Hepatocyte (in vitro differentiated cells): ENCODE measurements at regions not wholly inside any gene's neighbourhood (a gene's known extent, or its start where the extent isn't known, plus 50 kb on each side); places are given as distances from the start of the nearest gene placed in this dataset.

Experiments used
- CTCF ChIP-seq: fragments of 200-600 bp; sonication (generic); IDR thresholded peaks from 2 replicates; pipeline ENCODE4 v1.5.1; 2016; ENCODE audit warnings: antibody characterized with exemption, mild to moderate bottlenecking; ENCODE audit not compliant: poor library complexity
- EZH2 ChIP-seq: fragments of 200-600 bp; sonication (generic); IDR thresholded peaks from 2 replicates; pipeline ENCODE4 v1.6.1; 2016; ENCODE audit warnings: antibody characterized with exemption, mild to moderate bottlenecking, borderline replicate concordance

DNA sequence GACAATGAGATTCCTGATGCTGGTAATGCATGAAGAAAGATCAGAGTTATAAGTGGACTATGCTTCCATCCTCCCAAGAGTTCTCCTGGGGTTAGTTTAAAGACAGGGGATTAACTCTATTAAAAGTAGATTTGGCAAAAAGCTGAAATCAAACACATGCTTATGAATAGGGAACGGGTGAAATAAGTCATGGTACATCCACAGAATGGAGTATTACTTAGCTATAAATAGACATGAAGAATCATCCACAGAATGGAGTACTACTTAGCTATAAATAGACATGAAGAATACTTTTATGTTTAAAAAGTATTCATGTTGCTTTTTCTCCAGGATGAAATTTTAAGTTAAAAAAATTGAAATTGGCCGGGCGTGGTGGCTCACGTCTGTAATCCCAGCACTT lies 596.4 kb upstream of the B3GAT1 start:
- no peak for TF ChIP-seq CTCF
- no peak for TF ChIP-seq EZH2
